H1 (cell line): ENCODE measurements at regions not wholly inside any gene's neighbourhood (a gene's known extent, or its start where the extent isn't known, plus 50 kb on each side); places are given as distances from the start of the nearest gene placed in this dataset.

ENCODE experiments used
- BACH1 ChIP-seq: IDR thresholded peaks from 2 replicates; pipeline ENCODE4 v1.6.1; 2012; ENCODE audit warnings: low read length, improper control_type of control experiment
- CBX8 ChIP-seq: fragments of 300-800, 300-1000 bp; sonication (generic); IDR thresholded peaks from 2 replicates; pipeline ENCODE4 v1.7.1; 2016; ENCODE audit warnings: low read depth, low read length, borderline replicate concordance
- CTCF ChIP-seq, 3 experiments: IDR thresholded peaks; 1 replicate in 2 of 3; 2 replicates in 1 of 3; pipeline versions ENCODE4 v1.5.1 to v1.6.1; 2011; ENCODE audit warnings: low read length in 3 of 3, mild to moderate bottlenecking in 3 of 3, inconsistent platforms in 2 of 3, low read depth in 1 of 3, moderate library complexity in 1 of 3; ENCODE audit not compliant: insufficient read depth in 1 of 3; ENCODE audit errors: control extremely low read depth in 1 of 3
- KDM1A ChIP-seq: fragments of 200-600, 300-600 bp; sonication (generic); IDR thresholded peaks from 2 replicates; pipeline ENCODE4 v1.7.1; 2016; ENCODE audit warnings: mild to moderate bottlenecking, low read length, borderline replicate concordance
- POLR2A ChIP-seq, 2 experiments: IDR thresholded peaks; 1 replicate in 1 of 2; 2 replicates in 1 of 2; pipeline ENCODE4 v1.6.1; 2011; ENCODE audit warnings: low read depth in 2 of 2, low read length in 2 of 2, mild to moderate bottlenecking in 2 of 2; ENCODE audit errors: control extremely low read depth in 1 of 2
- RNF2 ChIP-seq: fragments of 200-900, 300-1000 bp; sonication (generic); IDR thresholded peaks from 2 replicates; pipeline ENCODE4 v1.7.1; 2016; ENCODE audit warnings: borderline replicate concordance, low read depth, mild to moderate bottlenecking, antibody characterized with exemption, low read length; ENCODE audit not compliant: poor library complexity, severe bottlenecking; ENCODE audit errors: missing control alignments
- SIX5 ChIP-seq: IDR thresholded peaks from 2 replicates; pipeline ENCODE4 v1.6.1; 2011; ENCODE audit warnings: mild to moderate bottlenecking, low read depth, low read length
- TAF1 ChIP-seq: IDR thresholded peaks from 2 replicates; pipeline ENCODE4 v1.6.1; 2011; ENCODE audit warnings: mild to moderate bottlenecking, low read depth, low read length
- YY1 ChIP-seq: IDR thresholded peaks from 2 replicates; pipeline ENCODE4 v1.6.1; 2011; ENCODE audit warnings: low read depth, mild to moderate bottlenecking, low read length

GRCh38 chr10:1802413-1802812, 65.1 kb upstream of the ADARB2 start:
- TF ChIP-seq TAF1 (no peak), CBX8 (no peak), CTCF (IDR thresholded peaks at IDR 0.05; ENCODE audit: control extremely low read depth in 1 of 3, insufficient read depth in 1 of 3, low read depth in 1 of 3, low read length in 3 of 3) (no peak), KDM1A (no peak), BACH1 (no peak), RNF2 (no peak), YY1 (no peak), SIX5 (no peak), POLR2A (IDR thresholded peaks at IDR 0.05; ENCODE audit: control extremely low read depth in 1 of 2, low read depth in 2 of 2, low read length in 2 of 2) (no peak)
